GM12878 (cell line): ENCODE measurements at regions not wholly inside any gene's neighbourhood (a gene's known extent, or its start where the extent isn't known, plus 50 kb on each side); places are given as distances from the start of the nearest gene placed in this dataset.

Experiments
- BHLHE40 ChIP-seq, 2 experiments: fragments of 450-650 bp in 1 of 2; IDR thresholded peaks; 2 replicates each; pipeline ENCODE4 v1.6.1; 2011 to 2017; ENCODE audit warnings: low read depth in 2 of 2, borderline replicate concordance in 1 of 2, improper control_type of control experiment in 1 of 2, low read length in 1 of 2, mild to moderate bottlenecking in 1 of 2
- BRCA1 ChIP-seq: IDR thresholded peaks from 2 replicates; pipeline ENCODE4 v1.6.1; 2011; ENCODE audit warnings: low read depth, low read length, improper control_type of control experiment
- CHD4 ChIP-seq: fragments of 200-600 bp; sonication (generic); IDR thresholded peaks from 2 replicates; pipeline ENCODE4 v1.6.1; 2016; ENCODE audit warnings: mild to moderate bottlenecking
- CTCF ChIP-seq, 3 experiments: IDR thresholded peaks in 2 of 3; conservative IDR thresholded peaks in 1 of 3; 2 replicates each; pipeline ENCODE4 v1.5.1; 2011; ENCODE audit warnings: low read depth in 3 of 3, low read length in 3 of 3, mild to moderate bottlenecking in 3 of 3, control low read depth in 2 of 3, moderate library complexity in 2 of 3, inconsistent platforms in 1 of 3, mixed read lengths in 1 of 3; ENCODE audit not compliant: control insufficient read depth in 2 of 3, insufficient read depth in 1 of 3; ENCODE audit errors: extremely low read depth in 1 of 3
- DPF2 ChIP-seq: fragments of 450-650 bp; IDR thresholded peaks from 2 replicates; pipeline ENCODE4 v1.6.1; 2017; ENCODE audit warnings: mild to moderate bottlenecking
- E2F4 ChIP-seq: IDR thresholded peaks from 2 replicates; pipeline ENCODE4 v1.6.1; 2012; ENCODE audit warnings: low read depth, low read length, improper control_type of control experiment
- EZH2 ChIP-seq: IDR thresholded peaks from 2 replicates; pipeline ENCODE4 v1.6.1; 2012; ENCODE audit warnings: low read depth, mild to moderate bottlenecking, control low read depth, inconsistent platforms, low read length, borderline replicate concordance; ENCODE audit not compliant: control insufficient read depth
- FOS ChIP-seq: IDR thresholded peaks from 3 replicates; pipeline ENCODE4 v1.6.1; 2011; ENCODE audit warnings: borderline replicate concordance; ENCODE audit not compliant: insufficient read length; ENCODE audit errors: extremely low read depth
- FOXM1 ChIP-seq: IDR thresholded peaks from 2 replicates; pipeline ENCODE4 v1.6.1; 2012; ENCODE audit warnings: low read depth, mild to moderate bottlenecking, inconsistent platforms, low read length, moderate library complexity
- NFYB ChIP-seq: IDR thresholded peaks from 2 replicates; pipeline ENCODE4 v1.6.1; 2011; ENCODE audit warnings: low read depth, mild to moderate bottlenecking, low read length, improper control_type of control experiment, moderate library complexity; ENCODE audit not compliant: insufficient read depth
- POLR2AphosphoS5 ChIP-seq: IDR thresholded peaks from 2 replicates; pipeline ENCODE4 v1.6.1; 2011; ENCODE audit warnings: mild to moderate bottlenecking, low read length, inconsistent platforms
- RFX5 ChIP-seq: IDR thresholded peaks from 2 replicates; pipeline ENCODE4 v1.6.1; 2011; ENCODE audit warnings: low read depth, low read length, improper control_type of control experiment
- SMC3 ChIP-seq: IDR thresholded peaks from 2 replicates; pipeline ENCODE4 v1.6.1; 2011; ENCODE audit warnings: low read length, improper control_type of control experiment, borderline replicate concordance
- YBX1 ChIP-seq: fragments of 450-650 bp; IDR thresholded peaks from 2 replicates; pipeline ENCODE4 v1.6.1; 2016; ENCODE audit warnings: antibody characterized with exemption

- no peak for TF ChIP-seq YBX1
- no peak for TF ChIP-seq POLR2AphosphoS5
- TF ChIP-seq SMC3, result no peak
- no peak for TF ChIP-seq BHLHE40 (IDR thresholded peaks at IDR 0.05; ENCODE audit: borderline replicate concordance in 1 of 2, low read depth in 2 of 2, low read length in 1 of 2)
- no peak for TF ChIP-seq CTCF (IDR thresholded peaks at IDR 0.05 in 2 of 3, conservative IDR thresholded peaks at IDR 0.05 in 1 of 3; ENCODE audit: control insufficient read depth in 2 of 3, extremely low read depth in 1 of 3, insufficient read depth in 1 of 3, low read depth in 3 of 3, low read length in 3 of 3)
- no peak for TF ChIP-seq RFX5
- no peak for TF ChIP-seq NFYB
- TF ChIP-seq EZH2, result no peak
- no peak for TF ChIP-seq CHD4
- no peak for TF ChIP-seq DPF2
- no peak for TF ChIP-seq BRCA1
- TF ChIP-seq FOXM1, result no peak
- no peak for TF ChIP-seq E2F4
- no peak for TF ChIP-seq FOS
Observed at GRCh38 chr20:24360531-24360930, 108.9 kb upstream of the SYNDIG1 start.
